GM18870 (cell line): ENCODE measurements at regions not wholly inside any gene's neighbourhood (a gene's known extent, or its start where the extent isn't known, plus 50 kb on each side); places are given as distances from the start of the nearest gene placed in this dataset.
"Not testable (repeated sequence)": the region's sequence is repeated elsewhere in the genome, so short reads cannot be mapped to it uniquely, and the experiment has no call there.

ENCODE experiments used
- ATAC-seq: cut with Tn5 transposase; IDR thresholded peaks from one replicate; pipeline ENCODE4 v1.9.1; 2021; ENCODE audit warnings: moderate library complexity; ENCODE audit not compliant: unreplicated experiment

DNA sequence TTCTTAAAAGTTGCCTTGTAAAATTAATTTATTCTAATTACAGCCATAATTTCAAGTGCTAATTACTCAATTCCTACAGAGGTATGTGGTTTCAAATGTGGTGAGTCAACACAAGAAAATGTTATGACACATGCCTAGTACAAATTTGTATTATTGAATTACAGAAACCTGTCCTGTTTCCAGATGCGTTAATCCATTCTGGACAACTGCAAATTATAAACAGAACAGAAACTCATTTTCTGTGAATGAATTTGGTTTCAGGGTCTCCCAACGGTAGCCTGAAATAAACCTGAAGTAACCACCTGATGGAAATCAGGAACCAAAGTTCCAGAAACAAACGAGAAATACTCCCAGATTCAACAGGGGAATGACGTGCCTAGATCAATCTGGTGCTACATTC, 328.6 kb upstream of the F9 start:
- no peak for ATAC-seq

GRCh38 chrX:139200793-139201192, 329.7 kb upstream of the F9 start:
- no peak for ATAC-seq

DNA sequence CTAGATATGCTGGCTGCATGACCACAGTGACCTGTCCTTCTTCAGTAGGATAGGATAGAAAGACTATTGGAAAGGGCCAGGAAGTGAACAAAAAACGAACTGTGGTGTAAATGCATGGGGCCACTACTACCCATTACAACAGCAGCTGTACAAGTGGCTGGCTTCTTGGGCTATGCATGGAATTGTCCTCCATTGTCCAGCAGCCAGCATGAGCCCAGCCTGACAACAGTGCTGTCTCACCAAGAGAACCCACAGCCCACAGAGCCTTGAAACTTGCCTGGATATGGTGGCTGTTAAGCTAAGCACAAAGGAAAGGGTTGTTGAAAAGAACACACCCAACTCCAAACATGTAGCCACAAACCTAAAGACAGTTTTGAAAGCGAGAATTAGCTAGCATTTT, 330.2 kb upstream of the F9 start:
- ATAC-seq = no peak

DNA sequence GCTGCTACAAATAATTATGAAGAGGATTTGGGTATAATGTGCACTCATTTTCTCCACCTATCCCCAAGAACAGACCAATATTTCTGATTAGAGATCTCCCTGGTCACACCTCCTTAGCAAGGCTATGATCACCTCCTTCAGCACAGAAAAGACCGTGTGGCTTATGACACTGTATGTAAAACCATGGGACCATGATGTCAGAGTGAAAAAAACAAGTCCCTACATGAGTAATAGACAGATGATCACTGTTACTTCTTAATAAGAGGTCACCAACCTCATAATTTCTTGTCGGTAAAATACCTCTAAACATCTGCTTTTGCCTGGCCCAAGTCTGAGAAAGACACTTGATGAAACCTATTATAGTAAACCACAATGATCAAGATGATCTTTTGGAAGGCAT, 330.6 kb upstream of the F9 start:
- ATAC-seq = no peak

DNA sequence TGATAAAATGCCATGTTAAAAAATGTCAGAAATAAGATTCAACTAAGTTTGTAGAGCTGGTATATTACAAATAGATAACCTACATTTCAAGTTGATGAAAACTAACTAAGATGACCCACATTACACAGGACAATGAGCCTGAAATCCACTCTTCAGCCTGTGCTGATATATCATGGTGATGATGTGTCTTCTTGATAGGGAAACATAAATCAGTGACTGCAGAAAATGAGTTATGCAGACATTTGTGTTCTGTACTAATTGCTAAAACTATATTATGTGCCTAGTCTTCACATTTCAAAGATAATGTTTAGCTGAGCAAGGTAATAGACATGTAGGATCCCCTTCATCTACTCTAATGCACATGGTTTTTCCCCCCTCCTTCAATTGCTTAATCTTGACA, 331.6 kb upstream of the F9 start:
- no peak for ATAC-seq

DNA sequence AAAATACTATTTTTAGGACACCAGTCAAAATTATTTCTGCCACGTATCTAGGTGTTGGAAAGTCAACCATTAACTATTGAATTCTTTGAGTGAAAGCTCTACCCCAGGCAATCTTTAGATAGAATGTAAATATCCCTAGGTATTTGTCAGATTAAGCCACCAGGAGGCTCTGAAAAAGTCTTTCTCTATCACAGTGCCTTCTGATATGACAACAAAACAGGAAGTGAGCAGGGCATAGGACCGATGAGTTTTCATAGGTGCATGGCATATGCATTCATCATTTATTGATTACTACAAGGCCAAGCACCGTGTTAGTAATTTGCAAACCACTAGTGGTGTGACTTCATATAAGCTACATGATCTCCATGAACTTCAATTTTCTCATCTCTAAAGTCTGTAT, 333.6 kb upstream of the F9 start:
- no peak for ATAC-seq

DNA sequence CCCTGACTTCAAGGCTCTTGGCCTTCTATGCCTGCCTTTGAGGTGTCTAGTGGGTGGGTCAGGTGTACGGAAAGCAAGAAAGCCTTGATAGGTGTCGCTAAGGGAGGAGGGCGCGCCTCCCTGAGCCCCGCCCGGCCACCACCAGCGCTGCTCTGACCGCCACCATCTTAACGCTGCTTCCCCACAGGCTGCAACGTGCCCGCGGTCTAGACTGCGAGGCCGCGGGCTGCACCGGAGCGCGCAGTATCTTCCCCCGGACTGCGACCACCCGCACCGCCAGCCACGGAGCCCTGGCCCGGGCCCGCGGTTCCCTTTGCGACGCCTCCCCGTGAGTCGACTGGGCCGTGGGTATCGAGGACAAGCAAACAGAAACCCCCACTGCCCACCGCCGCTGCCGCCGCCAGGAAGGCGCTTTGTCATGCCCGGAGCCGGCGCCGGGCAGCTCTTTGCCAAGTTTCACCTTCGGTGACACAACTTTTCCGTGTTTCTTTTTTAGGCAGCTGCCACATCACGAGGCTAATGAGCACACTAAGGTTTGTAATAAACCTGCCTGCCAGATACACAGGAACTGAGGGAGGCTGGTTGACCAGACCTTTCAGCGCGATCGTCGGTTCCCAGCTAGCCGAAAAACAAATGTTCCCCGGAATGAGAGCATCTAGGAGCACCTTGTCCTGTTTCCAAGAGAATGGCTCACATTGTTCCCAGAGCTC, 335.8 kb upstream of the F9 start:
- ATAC-seq = no peak

GRCh38 chrX:139192386-139192961, 338.1 kb upstream of the F9 start:
- no peak for ATAC-seq

DNA sequence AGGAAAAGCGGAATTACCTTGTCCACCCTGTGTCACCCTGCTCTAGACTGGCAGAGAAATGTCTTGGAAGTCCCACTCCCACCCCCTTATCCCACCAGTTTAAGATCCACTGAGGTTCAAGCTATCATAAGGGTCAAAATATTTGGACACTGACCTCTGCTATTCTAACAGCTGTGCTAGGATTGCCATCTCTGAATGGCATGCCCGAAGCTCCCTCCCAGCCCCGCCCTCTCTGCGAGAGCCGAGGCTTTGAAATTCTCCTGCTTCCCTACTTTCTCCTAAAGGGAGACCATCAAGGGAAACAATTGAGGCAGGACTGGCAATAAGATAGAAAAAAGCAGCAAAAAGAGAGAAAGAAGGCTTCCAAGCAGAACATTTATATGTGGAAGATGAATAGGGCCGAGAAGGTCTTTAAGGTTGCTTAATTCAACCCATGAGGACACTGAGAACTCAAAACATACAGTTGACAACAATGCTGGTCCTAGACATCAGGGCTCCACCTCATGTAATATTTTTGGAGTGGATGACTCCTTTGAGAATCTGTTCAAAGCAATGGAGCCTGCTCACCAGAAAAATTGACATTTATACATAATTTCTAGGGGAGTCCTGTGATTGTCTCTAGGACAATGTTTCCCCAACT, 338.7 kb upstream of the F9 start:
- no peak for ATAC-seq

- ATAC-seq = no peak
Observed at GRCh38 chrX:139191286-139191685, 339.3 kb upstream of the F9 start.

DNA sequence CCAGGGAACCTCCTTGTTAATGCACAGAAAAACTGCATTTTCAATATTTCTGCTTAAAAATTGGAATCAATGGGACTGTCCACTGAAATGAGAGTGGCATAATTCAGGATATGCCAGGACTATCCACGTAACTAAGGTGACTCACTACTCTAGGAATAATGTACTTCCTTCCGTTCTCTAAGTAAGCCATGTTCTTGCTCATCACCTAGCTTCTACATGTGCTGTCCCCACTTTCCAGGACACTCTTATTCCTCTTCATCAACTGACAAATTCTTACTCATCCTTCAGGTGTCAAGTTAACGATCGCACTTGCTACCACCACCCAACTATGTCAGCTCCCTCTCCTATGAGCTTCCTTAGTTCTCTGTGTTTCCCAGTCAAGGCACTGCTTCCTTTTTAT, 342.8 kb upstream of the F9 start:
- no peak for ATAC-seq

DNA sequence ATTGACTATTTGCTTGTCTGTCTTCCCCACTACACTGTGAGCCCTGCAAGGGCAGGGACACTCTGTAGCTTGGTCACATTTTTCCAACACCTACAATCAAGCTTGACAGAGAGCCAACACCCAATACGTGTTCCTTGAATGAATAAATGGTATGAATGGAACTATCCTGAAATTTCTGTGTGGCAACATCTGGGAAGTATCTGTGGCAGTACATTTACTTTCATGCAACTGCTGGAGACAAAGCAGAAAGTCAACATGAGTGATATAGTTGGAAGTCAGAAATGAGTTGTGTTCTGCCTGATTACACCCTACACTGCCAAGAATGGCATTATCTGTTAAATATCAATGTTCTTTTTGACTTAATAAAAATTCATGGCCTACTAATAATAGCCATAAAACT, 343.5 kb upstream of the F9 start:
- ATAC-seq = no peak

GRCh38 chrX:139179592-139179991, 350.9 kb upstream of the F9 start:
- peak; percentile 81 for ATAC-seq

- ATAC-seq = no peak
Observed at GRCh38 chrX:139178980-139179379, 351.6 kb upstream of the F9 start.

DNA sequence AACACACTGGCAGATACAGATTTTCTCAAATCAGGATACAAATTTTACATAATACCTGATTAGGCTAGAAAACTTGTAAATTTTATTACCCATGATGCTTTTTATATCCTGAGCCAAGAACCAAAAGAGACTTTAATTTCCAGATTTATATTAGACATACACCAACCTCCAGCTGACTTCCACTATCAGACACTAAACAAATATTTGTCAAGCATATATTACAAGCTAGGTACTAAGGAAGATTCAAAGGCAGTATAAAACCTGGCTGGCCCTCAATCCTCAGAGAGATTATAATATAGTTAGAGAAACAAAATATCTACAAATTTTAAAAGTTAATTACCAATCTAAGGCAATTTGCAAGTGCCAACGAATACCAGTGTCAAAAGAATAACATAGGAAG, 357.8 kb upstream of the F9 start:
- ATAC-seq = no peak

GRCh38 chrX:139170526-139171173, 359.9 kb upstream of the F9 start:
- no peak for ATAC-seq

DNA sequence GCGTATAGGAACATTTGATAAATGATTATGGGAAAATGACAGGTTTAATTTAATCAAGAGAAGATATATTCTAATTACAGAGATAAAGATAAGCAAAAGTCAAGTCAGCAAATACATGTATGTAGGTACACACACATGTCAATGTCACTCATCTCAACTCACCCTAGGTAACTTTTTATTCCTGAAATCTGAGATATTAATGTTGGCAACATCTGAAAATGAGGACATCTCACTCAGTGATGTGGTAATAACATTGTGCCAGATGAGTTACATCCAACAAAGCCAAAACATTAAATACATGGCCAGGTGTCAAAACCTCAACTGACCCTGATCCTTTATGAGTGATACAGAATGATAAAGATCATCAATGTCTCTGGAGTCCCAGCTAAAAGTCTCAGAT, 363.3 kb upstream of the F9 start:
- ATAC-seq = no peak

DNA sequence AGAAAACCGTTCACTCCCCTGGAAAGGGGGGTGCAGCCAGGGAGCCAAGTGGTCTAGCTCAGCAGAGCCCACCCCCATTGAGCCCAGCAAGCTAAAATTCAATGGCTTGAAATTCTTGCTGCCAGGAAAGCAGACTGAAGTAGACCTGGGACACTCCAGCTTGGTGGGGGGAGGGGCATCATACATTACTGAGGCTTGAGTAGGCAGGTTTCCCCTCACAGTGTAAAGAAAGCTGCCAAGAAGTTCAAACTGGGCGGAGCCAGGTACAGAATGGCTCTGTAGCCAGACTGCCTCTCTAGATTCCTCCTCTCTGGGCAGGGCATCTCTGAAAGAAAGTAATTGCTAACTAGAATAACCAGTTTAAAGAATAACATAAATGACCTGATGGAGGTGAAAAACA, 372.3 kb upstream of the F9 start:
- no peak for ATAC-seq

DNA sequence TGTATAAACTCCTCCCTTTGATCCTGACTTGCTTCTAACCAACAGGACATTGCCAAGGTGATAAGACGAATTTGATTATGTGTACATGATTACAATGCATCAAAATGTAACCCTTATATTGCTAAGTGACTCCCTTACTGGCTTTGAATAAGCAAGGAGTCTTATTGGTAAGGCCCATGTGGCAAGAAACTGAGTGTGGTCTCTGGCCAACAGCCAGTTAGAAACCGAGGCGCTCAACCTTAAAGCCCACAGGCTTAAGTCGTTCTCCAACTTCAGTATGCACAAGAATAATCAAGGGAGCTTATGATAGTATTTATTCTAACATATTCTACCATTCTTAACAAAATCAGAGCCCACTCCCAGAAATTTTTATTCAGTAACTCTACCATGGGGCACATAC, 374.2 kb upstream of the F9 start:
- ATAC-seq = no peak

GRCh38 chrX:139146625-139147024, 383.9 kb upstream of the F9 start:
- ATAC-seq = not testable (repeated sequence)

DNA sequence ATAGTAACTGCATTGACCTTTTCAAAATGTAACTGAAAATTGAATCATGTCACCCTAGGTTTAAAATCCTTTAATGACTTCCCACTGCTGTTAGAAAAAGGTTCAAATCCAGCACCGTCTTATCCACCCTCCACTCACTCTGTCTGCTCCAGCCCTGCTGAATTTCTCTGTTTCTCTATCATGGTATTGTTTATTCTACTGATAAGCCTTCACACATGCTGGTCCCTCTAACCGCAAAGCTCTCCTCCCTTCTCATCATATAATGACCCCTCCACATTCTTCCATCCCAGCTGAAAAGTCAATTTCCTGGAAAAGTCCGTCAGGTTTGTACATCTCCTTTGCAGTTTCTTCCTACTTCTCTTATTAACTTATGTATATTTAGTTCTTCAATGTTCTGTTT, 389.2 kb upstream of the F9 start:
- no peak for ATAC-seq

- no peak for ATAC-seq
Observed at GRCh38 chrX:139134316-139134715, 396.2 kb upstream of the F9 start.
